HG03097 (cell line): ENCODE measurements at regions not wholly inside any gene's neighbourhood (a gene's known extent, or its start where the extent isn't known, plus 50 kb on each side); places are given as distances from the start of the nearest gene placed in this dataset.
A peak's percentile ranks its signal among the peaks of the same experiment; 100 is the strongest.
"Not testable (repeated sequence)": the region's sequence is repeated elsewhere in the genome, so short reads cannot be mapped to it uniquely, and the experiment has no call there.

ENCODE experiments used
- ATAC-seq: cut with Tn5 transposase; IDR thresholded peaks from one replicate; pipeline ENCODE4 v1.9.1; 2021; ENCODE audit not compliant: unreplicated experiment, low FRiP score

- ATAC-seq = no peak
Observed at GRCh38 chr6:126661646-126662045, 321.7 kb downstream of the CENPW start.

GRCh38 chr6:126662966-126663365, 323.1 kb downstream of the CENPW start:
- ATAC-seq = no peak

- no peak for ATAC-seq
Observed at GRCh38 chr6:126664271-126664670, 324.4 kb downstream of the CENPW start.

DNA sequence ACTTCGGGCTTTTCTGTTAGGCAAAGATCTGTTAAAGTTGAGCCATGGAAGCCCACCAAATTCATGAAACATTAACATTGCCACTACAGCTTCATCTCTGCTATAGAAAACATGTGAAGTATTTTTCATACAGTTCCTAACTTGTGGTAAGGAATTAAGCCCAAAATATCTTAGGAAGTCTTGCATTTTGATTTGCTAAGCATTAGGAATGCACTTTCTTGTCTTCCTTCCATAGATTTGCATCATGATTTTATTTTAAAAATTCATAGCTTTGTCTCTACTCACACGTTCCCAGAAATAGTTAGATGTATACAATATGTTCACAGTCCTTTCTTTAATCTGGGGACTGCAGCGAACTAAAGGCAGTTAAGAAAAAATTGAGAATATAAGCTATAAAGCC, 325.6 kb downstream of the CENPW start:
- no peak for ATAC-seq

GRCh38 chr6:126667071-126667470, 327.2 kb downstream of the CENPW start:
- no peak for ATAC-seq

DNA sequence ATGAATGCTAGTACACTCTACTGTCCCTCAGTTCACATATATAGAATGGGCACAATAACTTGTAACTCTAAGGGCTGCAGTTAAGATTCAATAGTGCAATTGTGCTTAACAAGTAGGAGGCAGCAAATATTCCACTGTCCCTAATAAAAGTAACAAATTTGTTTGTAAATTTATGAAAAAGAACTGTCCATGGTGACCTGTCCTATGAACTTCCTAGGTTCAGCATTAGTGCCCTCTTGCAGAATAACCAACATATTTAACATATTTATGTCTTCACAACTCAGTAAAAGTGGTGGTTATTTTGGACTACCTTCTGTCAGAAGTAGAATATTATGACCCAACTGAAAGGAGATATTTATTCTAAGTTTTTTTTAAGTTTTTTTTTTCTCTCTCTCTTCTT, 327.8 kb downstream of the CENPW start:
- ATAC-seq = no peak

DNA sequence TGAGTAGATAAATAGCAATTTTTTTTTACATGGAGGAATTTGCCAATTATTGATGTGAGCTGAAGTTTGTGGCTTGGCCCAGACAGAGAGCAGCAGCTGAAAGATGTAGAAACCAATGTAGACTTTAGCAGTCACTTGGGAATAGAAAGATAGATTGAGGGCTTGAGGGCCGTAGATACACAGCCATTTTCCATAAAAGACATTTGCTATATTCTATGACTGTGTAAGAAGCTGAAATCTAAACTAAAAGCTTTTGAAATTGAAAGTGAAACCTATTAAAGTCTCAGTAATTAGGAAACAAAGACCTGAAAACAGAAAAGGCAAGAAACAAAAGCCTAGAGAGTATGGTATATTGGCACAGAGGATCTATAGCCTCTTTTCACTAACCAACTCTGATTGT, 332.7 kb downstream of the CENPW start:
- ATAC-seq = peak; percentile 85

DNA sequence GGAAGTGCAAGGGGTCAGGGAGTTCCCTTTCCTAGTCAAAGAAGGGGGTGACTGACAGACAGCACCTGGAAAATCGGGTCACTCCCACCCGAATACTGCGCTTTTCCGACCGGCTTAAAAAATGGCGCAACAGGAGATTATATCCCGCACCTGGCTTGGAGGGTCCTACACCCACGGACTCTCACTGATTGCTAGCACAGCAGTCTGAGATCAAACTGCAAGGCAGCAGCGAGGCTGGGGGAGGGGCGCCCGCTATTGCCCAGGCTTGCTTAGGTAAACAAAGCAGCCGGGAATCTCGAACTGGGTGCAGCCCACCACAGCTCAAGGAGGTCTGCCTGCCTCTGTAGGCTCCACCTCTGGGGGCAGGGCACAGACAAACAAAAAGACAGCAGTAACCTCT, 333.8 kb downstream of the CENPW start:
- ATAC-seq = not testable (repeated sequence)

DNA sequence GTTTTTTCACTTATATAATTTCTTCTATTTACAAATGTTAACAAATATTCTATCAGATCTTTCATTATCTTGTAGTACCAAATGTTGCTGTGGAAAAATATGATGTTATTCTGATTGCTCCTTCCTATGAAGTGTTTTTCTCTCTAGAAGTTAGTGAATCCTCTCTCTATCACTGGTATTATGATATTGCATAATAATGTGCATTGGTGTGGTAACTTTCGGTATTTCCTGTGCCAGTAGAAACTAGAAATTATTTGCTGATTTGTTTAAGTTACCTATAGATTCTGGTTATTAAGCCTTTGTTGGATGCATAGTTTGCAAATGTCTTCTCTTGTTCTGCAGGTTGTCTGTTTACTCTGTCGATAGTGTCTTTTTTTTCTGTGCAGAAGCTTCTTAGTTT, 342.5 kb downstream of the CENPW start:
- no peak for ATAC-seq

DNA sequence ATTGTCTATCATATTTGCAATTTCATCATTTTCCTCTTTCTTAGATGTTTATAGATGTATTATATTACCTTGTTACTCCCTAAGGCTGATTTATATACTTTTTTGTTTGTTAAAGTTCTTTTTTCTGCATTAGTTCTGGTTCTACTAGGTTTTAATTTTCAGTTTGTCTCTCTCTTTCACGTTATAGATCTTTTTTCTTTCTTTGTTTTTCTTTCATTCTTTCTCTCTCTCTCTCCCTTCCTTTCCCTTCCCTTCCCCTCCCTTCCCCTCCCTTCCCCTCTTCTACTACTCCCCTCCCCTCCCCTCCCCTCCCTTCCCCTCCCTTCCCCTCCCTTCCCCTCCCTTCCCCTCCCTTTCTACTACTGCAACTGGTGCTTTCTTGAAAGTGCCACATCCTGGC, 345.3 kb downstream of the CENPW start:
- ATAC-seq = no peak

DNA sequence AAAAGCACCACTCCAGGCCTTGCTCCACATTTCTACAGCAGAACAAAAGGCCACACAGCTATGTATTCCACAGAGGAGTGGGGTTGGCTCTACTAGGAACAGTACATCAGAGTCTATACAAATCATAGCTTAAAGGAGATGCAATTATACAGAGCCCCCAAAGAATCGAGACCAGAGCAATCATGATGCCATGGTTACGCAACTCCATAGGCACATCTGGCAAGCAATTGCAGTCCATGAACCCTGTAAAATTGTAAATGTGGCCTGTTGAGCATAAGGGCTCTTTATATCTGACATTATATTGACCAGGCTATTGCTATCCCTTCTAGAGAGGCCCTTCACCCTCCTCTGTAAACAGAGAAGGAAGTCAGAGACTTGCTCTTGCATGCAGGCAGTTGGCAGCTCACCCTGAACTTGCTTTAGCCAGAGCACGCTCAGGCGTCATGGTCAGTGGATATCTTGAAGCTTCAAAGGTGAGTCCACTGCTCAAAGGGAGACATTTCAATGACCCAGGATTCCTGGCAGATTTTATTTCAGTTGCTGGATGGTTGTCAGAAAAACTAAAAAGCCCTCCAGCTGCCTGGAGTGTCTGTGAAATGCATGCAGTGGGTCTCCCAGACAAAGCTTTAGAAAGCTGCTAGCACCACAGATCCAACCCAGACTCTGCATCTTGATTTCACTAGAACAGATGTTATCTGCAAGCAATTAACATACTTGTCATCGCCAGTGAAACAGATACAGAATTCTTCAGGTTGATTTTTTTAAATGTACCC, 357.2 kb downstream of the CENPW start:
- ATAC-seq = no peak

DNA sequence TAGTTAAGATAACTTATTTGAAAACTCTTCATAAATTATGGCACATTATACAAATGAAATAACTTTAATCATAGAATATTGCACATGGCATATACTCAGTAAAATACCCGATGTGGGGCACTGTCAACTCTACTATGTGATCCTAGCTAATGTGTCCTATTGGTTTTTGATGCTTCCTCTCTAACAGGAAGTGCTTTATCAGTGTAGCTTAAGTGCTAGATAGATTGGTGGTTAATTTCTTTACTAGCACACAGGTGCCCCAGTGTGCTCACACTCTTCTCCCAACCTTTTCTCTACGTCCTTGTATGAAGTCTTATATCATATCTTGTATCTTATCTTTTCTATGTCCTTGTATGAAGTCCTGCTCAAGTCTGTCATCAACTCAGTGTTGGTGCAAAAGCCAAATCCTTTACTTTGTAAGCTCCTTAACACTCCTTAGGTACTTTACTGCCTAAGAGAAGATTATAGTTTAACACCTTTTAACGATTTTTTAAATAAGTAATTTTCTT, 358.9 kb downstream of the CENPW start:
- ATAC-seq = no peak

GRCh38 chr6:126701676-126702560, 362.0 kb downstream of the CENPW start:
- no peak for ATAC-seq

- no peak for ATAC-seq
Observed at GRCh38 chr6:126716032-126716431, 376.1 kb downstream of the CENPW start.

DNA sequence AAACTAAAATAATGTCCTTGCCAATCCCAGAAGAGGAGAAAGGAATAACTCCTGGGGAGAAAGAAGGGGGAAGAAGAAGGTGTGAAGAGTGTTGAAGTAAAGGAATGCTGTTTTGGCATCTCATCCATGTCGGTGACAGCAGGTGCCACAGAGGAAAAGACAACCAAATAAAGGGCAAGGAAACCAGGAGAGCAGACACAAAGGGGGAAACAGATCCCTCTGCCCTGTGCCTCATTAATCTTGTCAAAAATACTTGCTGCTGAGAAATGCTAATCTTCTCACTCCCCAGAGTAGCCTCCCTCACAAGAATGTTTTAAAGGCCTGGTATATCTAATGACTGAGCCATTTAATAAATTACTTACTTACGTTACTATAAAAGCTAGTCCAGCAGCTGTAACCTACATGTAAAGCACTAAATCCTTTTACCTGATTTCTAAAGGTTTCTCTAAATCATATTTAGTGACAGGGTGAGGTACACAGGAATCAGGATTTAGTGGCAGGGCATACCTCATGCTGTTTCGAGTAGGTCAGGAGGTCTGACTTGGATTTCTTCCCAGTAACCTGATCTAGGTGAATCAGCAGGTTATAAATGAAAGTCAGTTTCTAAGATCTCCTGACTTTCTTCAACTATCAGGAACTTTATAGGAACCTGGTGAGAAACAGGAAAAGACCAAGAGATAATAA, 377.1 kb downstream of the CENPW start:
- no peak for ATAC-seq

DNA sequence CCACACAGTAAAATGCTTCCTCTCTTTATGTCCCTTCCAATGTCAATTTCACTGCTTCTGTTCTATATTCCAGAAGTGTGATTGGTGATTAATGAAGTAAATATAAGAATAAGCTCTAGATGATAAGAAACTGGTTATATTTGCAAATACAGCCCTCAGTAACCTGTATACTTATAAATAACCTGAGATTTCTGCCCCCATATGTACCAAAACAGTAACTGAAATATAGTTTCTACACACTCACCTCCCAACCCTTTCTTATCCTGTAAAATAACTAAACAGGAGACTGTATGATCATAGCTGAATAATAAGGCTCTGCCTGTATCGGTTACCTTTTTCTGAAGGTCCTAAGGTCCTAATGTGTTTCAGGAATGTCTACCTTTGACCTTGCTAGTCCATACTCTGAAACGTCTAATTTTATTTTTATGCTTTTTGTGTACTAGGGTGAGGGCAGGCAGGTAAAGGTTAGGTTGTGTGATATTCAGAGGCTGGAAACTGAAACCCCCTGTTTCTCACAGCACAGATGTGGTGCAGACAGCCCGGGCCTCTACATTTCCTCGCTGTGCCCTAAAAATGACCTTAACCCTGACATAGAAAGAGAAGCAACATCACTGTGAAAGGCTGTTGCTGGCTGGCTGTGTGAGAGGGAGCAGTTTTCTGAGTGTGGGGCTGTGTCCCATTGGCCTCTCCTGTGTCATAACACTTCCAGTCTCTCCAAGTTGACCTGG, 378.8 kb downstream of the CENPW start:
- no peak for ATAC-seq

DNA sequence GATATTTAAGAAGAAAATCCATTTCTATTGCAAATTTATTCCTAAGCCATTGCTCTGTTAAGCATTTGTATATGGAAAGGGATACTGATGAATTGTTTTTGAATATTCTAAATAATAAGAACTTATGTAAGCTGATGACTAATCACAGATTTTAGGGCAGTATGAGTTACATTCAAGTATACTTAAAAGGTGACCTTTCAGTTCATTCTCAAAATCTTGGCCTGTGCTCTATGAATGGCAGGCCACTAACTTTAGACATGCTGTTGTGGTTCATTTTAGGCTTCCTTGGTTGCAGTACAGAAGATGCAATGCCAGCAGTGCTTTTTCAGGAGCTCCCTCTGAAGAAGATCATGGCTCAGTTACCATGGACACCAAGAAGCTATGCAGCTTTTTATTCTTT, 380.4 kb downstream of the CENPW start:
- no peak for ATAC-seq

DNA sequence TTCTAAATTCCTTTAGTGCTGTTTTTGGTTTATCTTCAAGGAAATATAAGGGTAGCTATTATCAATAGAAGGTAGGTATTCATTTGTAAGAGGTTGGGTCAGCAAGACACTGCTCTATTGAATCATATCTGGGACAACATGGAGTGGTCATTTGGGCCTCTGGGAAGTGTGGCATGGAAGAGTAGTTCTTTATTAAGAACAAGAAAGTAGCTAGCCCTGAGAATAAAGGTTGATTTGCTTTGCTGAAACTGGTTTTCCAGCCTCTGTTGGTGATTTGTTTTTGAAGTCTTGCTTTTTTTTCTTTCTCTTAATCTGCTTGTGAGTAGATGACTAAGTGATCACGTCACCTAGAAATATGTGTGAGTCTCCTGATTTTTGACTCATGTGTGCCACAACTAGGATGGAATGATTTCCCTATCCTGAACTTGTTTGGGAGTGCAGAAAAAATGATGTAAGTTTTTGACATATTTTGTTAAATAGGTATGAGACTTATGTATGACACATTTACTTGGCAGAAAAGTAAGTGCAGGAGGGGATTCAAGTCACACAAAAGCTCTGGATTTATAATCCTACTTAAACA, 381.8 kb downstream of the CENPW start:
- no peak for ATAC-seq

DNA sequence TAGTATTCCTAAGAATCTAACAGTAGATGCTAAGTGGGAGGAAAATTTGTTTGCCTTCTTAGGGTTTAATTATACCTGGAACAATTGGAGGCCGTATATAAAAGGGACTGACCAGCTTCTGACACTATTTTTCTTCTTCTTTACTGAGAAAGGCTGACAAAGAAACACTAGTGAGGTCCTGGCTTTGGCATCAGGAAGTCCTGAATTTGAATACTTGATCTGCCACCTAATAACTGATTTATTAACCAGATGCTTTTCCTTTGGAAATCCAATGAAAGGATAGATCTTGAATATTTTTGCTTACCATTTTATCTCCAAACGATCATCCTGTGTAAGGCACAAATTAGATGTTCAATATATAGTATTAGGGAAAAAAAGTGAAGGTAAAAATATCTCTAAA, 382.5 kb downstream of the CENPW start:
- no peak for ATAC-seq

- ATAC-seq = no peak
Observed at GRCh38 chr6:126723541-126724170, 383.7 kb downstream of the CENPW start.
